GM21526 (cell line): ENCODE measurements at regions not wholly inside any gene's neighbourhood (a gene's known extent, or its start where the extent isn't known, plus 50 kb on each side); places are given as distances from the start of the nearest gene placed in this dataset.

ENCODE experiments used
- ATAC-seq: cut with Tn5 transposase; IDR thresholded peaks from one replicate; pipeline ENCODE4 v1.9.1; 2021; ENCODE audit warnings: moderate library complexity; ENCODE audit not compliant: unreplicated experiment, low FRiP score

DNA sequence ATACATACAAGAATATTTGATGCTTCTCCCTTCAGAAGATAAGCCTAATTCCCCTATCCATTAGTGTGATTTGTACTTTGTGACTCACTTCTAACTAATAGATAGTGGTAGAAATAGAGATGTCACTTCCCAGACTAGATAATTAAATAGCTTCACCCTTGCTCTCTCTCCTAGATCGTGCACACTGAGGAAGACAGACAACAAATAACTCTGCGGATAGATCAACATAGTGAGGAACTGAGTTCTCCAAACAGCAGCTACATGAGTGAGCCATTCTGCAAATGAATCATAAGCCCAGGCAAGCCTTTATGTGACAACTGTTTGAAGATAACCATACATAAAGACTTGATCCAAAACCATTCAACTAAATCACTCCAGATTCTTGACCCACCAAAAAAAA lies 1083.4 kb upstream of the C9orf72 start:
- ATAC-seq = no peak

GRCh38 chr9:28661853-28662252 lies 1088.6 kb upstream of the C9orf72 start:
- ATAC-seq = no peak

DNA sequence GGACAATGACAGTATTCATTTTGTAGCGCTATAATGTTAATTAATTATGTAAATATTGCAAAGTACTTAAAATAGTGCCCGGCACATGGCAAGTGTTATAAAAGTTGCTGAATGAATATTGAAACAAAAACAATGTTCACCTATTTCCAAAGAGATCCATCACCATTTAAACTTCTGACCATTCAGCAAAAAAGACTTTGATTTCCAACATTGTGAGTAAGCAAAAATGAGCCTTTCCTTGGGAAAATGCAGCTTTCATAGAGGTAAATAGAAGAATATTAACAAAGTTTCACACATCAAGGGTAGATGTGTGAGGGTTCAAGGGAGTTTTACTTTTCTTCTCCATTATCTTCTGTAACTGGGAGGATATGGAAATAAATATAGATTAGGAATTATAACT lies 1089.4 kb upstream of the C9orf72 start:
- ATAC-seq = no peak

DNA sequence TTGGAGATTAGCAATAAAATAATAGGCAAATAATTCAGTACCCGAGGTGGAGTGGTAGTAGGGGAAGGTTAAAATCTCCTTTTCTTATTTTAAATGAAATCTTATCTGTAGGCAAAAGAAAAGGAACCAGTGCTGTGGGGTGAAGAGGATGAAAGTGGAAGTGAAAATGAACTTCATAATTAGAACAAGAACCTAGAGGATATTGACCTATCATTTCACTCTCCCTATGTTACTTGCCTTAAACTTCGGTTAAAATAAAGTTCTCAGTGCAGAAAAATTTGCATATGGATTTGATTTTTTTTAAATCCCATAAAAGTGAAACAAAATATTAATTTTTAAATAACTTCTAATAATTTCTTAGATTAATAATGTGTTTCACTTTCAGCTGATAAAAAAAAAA lies 1094.9 kb upstream of the C9orf72 start:
- no peak for ATAC-seq

- ATAC-seq = no peak
Observed at GRCh38 chr9:28671000-28671399, 1097.7 kb upstream of the C9orf72 start.

GRCh38 chr9:28678097-28678496 lies 1104.8 kb upstream of the C9orf72 start:
- no peak for ATAC-seq

- no peak for ATAC-seq
Observed at GRCh38 chr9:28688172-28688571, 1114.9 kb upstream of the C9orf72 start.

- no peak for ATAC-seq
Observed at GRCh38 chr9:28692012-28692411, 1118.7 kb upstream of the C9orf72 start.

GRCh38 chr9:28696960-28697359 lies 1123.7 kb upstream of the C9orf72 start:
- no peak for ATAC-seq

GRCh38 chr9:28699632-28700031 lies 1126.4 kb upstream of the C9orf72 start:
- ATAC-seq = no peak

DNA sequence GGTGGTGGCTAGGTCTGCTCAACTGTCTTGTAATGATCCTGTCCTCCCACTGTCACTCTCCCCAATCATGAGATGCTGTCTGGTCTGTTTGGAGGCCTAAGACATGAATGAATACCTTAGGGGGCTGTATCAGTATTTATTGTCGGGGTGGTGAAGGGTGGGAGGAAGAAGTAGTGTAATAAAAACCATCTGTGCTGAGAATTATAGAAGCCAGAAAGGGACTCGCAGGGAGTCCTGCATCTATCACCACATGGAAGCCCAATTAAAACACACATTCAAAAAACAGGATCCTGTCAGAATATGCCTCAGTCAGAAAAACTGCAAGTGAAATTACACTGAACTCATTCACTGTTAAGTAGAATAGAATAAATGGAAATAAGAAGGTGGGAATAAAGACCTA lies 1134.3 kb upstream of the C9orf72 start:
- no peak for ATAC-seq

- ATAC-seq = no peak
Observed at GRCh38 chr9:28714188-28714587, 1140.9 kb upstream of the C9orf72 start.

DNA sequence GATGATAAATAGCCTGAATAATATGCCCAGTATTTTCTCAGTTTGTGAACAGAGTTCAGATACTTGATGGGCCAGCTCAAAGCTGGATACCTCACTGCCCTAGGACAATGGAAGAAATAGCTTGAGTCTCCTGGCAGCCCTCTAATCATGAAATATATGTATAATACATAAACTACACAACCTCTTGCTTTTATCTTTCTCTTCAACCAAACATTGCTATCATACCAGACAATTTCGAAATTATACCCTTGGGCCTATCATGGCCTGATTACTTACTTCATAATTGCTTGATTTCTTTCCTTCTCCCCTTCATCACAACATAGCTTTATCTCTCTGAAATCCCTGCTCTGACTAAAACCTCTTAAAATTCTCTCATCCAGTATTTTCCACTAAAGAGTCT lies 1144.9 kb upstream of the C9orf72 start:
- no peak for ATAC-seq

DNA sequence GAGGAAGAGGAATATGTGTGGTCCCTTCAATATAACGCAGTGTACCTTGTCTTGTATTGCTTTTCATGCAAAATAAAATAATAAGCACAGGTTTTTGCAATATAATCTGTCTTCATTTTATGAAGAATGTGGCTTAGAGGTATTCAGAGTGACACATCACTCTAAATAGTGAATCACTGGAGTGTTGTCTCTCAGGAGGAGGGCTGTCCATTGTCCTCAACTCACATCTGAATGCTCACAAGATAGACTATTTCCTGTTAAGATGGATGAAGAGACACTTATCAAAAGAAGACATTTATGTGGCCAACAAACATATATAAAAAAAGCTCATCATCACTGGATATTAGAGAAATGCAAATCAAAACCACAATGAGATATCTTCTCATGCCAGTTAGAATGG lies 1147.5 kb upstream of the C9orf72 start:
- ATAC-seq = no peak

DNA sequence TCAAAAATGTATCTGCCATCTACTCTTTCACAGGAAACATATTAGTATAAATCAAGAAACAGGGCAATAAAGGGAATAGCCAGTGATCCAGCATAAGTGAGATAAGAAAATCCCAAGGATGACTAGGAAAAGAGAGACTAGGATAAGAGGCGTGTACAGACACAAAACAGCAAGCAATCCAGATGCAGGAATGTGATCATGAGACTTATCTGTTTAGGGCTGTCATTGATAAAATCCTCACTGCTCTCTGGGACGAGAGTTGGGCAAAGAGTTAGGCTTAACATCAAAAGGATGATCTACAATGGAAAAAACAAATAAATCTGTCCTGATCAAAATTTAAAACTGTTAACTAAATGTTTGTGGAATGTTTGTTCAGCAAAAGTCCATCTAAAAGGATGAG lies 1156.8 kb upstream of the C9orf72 start:
- ATAC-seq = no peak

DNA sequence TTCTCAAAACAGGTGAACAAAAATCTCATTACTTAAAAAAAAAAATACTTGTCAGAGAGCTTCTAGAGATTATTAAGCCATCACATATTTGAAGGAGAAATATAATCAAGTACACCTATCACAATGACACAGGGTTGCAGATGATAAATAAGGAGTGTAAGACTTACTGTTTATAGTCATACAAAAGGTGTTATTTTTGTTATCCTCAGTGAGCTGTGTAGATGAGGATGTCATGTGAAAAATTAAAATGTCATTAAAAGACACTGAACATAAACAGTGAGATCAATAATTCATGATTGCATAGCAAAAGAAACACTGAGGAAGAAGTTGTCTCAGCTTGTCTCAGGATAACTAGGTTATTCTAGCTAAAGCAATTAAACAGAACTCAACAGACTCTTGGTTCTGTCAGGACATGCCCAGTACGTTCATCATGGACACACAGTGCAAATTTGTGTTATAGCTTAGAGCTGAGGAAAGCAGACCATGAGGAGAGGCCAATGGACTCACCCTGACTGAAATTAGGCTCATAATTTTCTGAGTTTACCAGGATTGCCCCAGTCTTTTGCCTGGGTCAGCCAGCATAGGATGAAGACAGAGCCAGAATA lies 1162.6 kb upstream of the C9orf72 start:
- ATAC-seq = no peak

GRCh38 chr9:28741459-28741858 lies 1168.2 kb upstream of the C9orf72 start:
- ATAC-seq = no peak

- no peak for ATAC-seq
Observed at GRCh38 chr9:28747351-28747985, 1174.2 kb upstream of the C9orf72 start.

DNA sequence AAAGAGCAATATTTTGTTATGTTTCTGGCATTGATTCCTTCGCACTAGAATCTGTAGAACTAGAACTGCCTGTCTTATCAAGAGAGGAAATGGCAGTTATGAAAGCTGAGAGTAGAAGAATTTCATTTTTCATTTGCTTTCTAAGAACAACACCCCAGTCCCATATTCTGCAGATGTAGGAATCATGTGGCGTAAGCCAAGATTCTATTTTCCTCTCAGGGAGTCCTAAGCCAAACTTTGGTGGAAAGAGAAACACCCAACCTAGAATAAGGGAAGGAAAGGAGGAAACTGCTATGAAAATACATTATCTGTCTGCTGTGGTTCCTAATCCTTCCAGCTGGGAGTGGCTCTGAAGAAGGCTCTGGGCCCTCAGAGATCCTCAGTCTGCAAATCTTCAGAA lies 1176.9 kb upstream of the C9orf72 start:
- no peak for ATAC-seq

DNA sequence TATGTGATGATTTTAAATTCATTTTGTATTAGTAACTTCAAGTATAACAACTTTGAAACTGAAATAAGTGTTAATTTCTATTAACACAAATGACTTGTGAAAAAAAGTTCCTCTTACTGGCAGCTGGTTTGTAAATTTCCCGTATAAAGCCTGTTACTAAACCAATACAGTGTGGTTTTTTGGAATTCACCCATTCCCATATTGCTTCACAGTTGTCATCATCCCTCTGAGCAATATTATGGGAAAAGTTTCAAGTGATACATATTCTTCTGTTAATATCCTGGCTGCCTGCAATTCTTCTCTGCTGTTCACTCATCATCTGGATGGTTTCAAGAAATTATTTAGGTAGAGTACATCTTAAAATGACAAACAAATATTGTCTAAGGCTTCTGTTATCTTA lies 1185.1 kb upstream of the C9orf72 start:
- ATAC-seq = no peak

- no peak for ATAC-seq
Observed at GRCh38 chr9:28758971-28759370, 1185.7 kb upstream of the C9orf72 start.

DNA sequence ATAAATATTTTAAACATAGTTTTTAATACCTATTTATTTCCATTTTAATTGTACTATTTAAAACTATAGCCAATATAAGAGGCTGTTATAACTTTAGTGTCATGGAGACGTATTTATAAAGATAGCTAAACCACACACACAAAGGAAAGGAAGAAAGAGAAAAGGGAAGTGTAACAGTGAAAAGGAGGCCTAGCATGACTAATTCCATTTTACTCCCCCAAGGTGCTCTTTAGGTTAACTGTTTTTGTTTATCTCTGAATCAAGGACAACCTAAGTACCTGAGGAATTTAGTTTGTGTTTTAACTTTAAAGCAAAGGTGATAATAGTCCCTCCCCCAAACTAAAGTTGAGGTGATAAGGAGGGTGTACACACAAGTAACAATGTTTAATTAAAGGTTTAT lies 1188.9 kb upstream of the C9orf72 start:
- no peak for ATAC-seq

DNA sequence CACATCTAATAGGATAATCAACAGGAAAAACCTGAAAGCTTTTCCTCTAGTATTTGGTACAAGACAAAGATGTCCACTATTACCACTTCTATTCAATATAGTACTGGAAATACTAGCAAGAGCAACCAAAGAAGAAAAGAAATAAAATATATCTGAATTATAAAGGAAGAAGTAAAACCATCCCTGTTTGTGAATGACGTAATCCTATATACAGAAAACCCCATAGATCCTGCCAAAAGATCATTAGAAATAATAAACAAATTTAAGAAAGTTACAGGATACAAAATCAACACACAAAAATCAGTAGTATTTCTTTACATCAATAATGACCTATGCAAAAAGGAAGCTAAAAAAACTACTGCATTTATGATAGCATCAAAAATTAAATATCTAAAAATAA lies 1191.3 kb upstream of the C9orf72 start:
- ATAC-seq = no peak
